Testis (tissue), 2 donors: ENCODE measurements at regions not wholly inside any gene's neighbourhood (a gene's known extent, or its start where the extent isn't known, plus 50 kb on each side); places are given as distances from the start of the nearest gene placed in this dataset.

Source experiments
- POLR2A ChIP-seq: fragments of 450-650 bp; IDR thresholded peaks from one replicate; pipeline ENCODE4 v1.6.1; 2017; ENCODE audit warnings: antibody characterized with exemption, mild to moderate bottlenecking, moderate library complexity
- TF ChIP-seq, protein P1 (sequence below), 3 experiments: fragments of 450-650 bp in 2 of 3; fragments of 200-600 bp in 1 of 3; sonication (generic) in 1 of 3; IDR thresholded peaks; one replicate each; pipeline ENCODE4 v1.5.1; 2016 to 2019; ENCODE audit warnings: antibody characterized with exemption in 3 of 3, mild to moderate bottlenecking in 2 of 3, moderate library complexity in 1 of 3

DNA sequence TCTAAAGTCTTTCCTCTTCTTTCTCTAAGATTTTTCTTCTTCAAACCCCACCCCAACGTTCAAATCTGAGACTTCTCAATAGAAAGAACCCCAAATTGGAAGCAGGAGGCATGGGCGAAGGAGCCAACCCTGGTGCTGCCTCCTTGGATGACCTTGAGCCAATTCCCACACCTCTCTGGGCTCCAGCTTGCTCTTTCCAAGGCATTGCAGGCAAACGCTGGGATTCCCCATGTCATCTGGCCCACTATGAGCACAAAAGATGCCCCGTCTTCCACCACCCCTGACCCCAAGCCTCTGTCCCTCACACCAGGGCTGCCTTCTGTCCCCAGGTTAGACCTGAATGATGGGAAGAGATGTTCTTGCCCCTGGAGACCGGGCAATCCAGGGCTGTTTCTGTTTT, 57.0 kb downstream of the TTC32 start:
- TF ChIP-seq, protein P1, sequence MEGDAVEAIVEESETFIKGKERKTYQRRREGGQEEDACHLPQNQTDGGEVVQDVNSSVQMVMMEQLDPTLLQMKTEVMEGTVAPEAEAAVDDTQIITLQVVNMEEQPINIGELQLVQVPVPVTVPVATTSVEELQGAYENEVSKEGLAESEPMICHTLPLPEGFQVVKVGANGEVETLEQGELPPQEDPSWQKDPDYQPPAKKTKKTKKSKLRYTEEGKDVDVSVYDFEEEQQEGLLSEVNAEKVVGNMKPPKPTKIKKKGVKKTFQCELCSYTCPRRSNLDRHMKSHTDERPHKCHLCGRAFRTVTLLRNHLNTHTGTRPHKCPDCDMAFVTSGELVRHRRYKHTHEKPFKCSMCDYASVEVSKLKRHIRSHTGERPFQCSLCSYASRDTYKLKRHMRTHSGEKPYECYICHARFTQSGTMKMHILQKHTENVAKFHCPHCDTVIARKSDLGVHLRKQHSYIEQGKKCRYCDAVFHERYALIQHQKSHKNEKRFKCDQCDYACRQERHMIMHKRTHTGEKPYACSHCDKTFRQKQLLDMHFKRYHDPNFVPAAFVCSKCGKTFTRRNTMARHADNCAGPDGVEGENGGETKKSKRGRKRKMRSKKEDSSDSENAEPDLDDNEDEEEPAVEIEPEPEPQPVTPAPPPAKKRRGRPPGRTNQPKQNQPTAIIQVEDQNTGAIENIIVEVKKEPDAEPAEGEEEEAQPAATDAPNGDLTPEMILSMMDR (IDR thresholded peaks at IDR 0.05) = no peak
- no peak for TF ChIP-seq POLR2A
